ENCODE measurements at regions not wholly inside any gene's neighbourhood (a gene's known extent, or its start where the extent isn't known, plus 50 kb on each side); places are given as distances from the start of the nearest gene placed in this dataset.

DNA sequence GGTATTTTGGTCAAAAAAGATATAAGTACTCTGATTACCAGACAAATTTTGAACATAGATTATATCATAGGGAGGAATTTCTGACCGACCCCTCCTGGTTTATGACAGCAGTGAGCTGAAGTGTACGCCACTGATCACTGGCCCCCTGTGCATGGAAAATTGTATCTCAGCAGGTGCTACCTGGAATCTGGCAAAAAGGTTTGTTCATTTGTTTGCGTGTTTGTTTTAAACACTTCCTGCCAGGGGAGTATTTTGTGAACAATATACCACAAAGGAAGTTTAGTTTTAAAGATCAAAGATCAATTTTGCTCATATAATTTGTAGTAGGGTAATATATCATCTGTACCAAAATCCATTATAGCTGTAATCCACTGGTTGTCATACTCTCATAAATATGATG lies 219.7 kb upstream of the TENM3 start:
- TF ChIP-seq POLR2A (IDR thresholded peaks at IDR 0.05; ENCODE audit: low read length), result no peak
- no peak for TF ChIP-seq GATA1 (IDR thresholded peaks at IDR 0.05; ENCODE audit: low read depth, low read length)

Measured in erythroblast (primary cell).